ENCODE measurements at regions not wholly inside any gene's neighbourhood (a gene's known extent, or its start where the extent isn't known, plus 50 kb on each side); places are given as distances from the start of the nearest gene placed in this dataset.

- no peak overlapping the region for H3K4me3 Mint-ChIP-seq
- peaks cover 0 to 4% (median 3%) of the 10 kb centered on the region in 4 donors for H3K4me1 Mint-ChIP-seq
- H3K9me3 Mint-ChIP-seq: peaks cover 1 to 30% (median 16%) of the 10 kb centered on the region in 9 donors
- POLR2A ChIA-PET: no interaction called here
- no peak for ATAC-seq
- DNase-seq: peak in 1 of 10 donors; percentile 9
- no peak overlapping the region for H3K27ac Mint-ChIP-seq
- peaks cover 0 to 16% (median 2%) of the 10 kb centered on the region in 3 donors for H3K36me3 Mint-ChIP-seq
- H3K27me3 Mint-ChIP-seq: peaks cover 16 to 55% (median 34%) of the 10 kb centered on the region in 5 donors
Observed at GRCh38 chrX:802846-803245, 172.3 kb downstream of the SHOX start.

GRCh38 chrX:799808-800207 is 169.2 kb downstream of the SHOX start:
- Mint-ChIP-seq H3K9me3 (peaks cover 1 to 27% (median 14%) of the 10 kb centered on the region in 9 donors), H3K4me1 (peaks cover 0 to 4% (median 1%) of the 10 kb centered on the region in 4 donors), H3K4me3 (no peak overlapping the region), H3K36me3 (peaks cover 0 to 16% (median 2%) of the 10 kb centered on the region in 3 donors), H3K27ac (no peak overlapping the region), H3K27me3 (peaks cover 8 to 40% (median 22%) of the 10 kb centered on the region in 5 donors)
- POLR2A ChIA-PET: no interaction called here
- DNase-seq (no peak), ATAC-seq (no peak)

- POLR2A ChIA-PET: no interaction called here
- ATAC-seq (no peak), DNase-seq (peak in 1 of 10 donors; percentile 2)
- H3K36me3 Mint-ChIP-seq: no peaks in the 10 kb centered on the region
- H3K4me1 Mint-ChIP-seq: peaks cover 0 to 8% (median 2%) of the 10 kb centered on the region in 4 donors
- peaks cover 0 to 16% (median 0%) of the 10 kb centered on the region in 9 donors for H3K9me3 Mint-ChIP-seq
- peaks cover 9 to 39% (median 20%) of the 10 kb centered on the region in 5 donors for H3K27me3 Mint-ChIP-seq
- H3K4me3 Mint-ChIP-seq: no peak overlapping the region
- no peak overlapping the region for H3K27ac Mint-ChIP-seq
Observed at GRCh38 chrX:794311-794710, 163.7 kb downstream of the SHOX start.

DNA sequence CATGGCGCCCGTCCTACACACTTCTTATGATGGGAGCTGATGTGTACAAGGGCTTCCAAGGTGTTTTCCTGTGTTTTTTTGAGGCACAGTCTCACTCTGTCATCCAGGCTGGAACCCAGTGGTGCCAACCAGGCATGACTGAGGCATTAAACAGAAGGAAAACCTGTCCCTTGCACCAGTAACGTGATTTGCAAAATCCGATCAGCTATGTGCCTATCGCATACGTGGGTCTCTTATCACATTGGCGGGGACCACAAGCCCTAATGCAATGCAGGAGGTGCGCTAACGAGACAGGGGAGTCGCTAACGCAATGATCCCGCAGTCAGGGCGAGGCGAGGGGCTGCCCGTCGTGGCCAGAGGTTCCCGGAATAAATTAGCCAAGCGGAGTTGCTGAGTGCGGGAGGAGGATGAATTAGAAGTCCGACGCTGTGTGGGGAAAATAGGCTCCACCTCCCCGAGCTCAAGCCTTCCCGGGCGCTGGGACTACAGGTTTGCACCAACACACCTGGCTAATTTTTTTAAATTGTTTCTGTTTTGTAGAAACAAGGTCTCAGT is 162.7 kb downstream of the SHOX start:
- Mint-ChIP-seq H3K36me3 (peaks cover 0 to 2% (median 0%) of the 10 kb centered on the region in 3 donors), H3K27ac (no peak overlapping the region), H3K4me3 (no peak overlapping the region), H3K9me3 (peaks cover 0 to 22% (median 0%) of the 10 kb centered on the region in 9 donors), H3K27me3 (peaks cover 9 to 49% (median 30%) of the 10 kb centered on the region in 5 donors), H3K4me1 (peaks cover 0 to 8% (median 2%) of the 10 kb centered on the region in 4 donors)
- DNase-seq (peak in 1 of 10 donors; percentile 12), ATAC-seq (no peak)
- POLR2A ChIA-PET: no interaction called here

DNA sequence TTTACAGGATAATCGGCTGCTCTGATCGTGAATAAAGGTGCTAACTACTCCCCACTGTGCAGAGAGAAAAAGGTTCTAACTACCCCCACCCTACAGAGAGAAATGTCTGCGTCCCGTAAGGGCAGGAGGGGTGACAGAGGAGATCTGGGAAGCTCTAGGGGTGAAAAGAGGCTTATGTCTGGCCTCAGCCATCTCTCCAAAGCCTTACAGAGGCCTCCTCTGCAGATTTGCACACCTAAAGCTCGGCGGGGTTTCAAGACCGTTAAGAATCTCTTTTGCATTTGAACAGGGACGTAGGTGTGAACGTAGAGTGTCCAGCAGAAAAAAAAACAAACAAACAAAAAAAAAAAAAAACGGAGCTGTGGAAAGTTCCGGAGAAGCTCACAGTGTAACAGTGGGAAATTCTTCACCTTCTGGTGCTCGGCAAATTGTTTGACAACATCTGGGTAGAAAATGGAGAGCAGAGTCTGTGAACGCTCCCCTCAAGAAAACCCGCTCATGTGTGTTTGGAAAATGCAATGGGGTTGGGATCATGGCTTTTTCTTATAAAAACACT is 161.0 kb downstream of the SHOX start:
- Mint-ChIP-seq H3K36me3 (peaks cover 0 to 2% (median 0%) of the 10 kb centered on the region in 3 donors), H3K27ac (peak overlapping the region in 1 of 10 donors; percentile 75)
- POLR2A ChIA-PET: no interaction called here

GRCh38 chrX:790783-791360 is 160.3 kb downstream of the SHOX start:
- peaks cover 14 to 59% (median 32%) of the 10 kb centered on the region in 5 donors for H3K27me3 Mint-ChIP-seq
- no peak for ATAC-seq
- no peak overlapping the region for H3K4me3 Mint-ChIP-seq
- peaks cover 0 to 2% (median 0%) of the 10 kb centered on the region in 3 donors for H3K36me3 Mint-ChIP-seq
- H3K9me3 Mint-ChIP-seq: peaks cover 0 to 22% (median 0%) of the 10 kb centered on the region in 9 donors
- H3K4me1 Mint-ChIP-seq: peaks cover 0 to 8% (median 2%) of the 10 kb centered on the region in 4 donors
- no peak overlapping the region for H3K27ac Mint-ChIP-seq
- POLR2A ChIA-PET: no interaction called here
- DNase-seq: peak in 1 of 10 donors; percentile 5

More for the DNA sequence above, 161.0 kb downstream of the SHOX start:
- Mint-ChIP-seq H3K4me3 (no peak overlapping the region), H3K4me1 (peaks cover 0 to 8% (median 2%) of the 10 kb centered on the region in 4 donors), H3K27me3 (peaks cover 9 to 54% (median 30%) of the 10 kb centered on the region in 5 donors), H3K9me3 (peaks cover 0 to 22% (median 0%) of the 10 kb centered on the region in 9 donors)
- DNase-seq (peak in 1 of 10 donors; percentile 3), ATAC-seq (no peak)

DNA sequence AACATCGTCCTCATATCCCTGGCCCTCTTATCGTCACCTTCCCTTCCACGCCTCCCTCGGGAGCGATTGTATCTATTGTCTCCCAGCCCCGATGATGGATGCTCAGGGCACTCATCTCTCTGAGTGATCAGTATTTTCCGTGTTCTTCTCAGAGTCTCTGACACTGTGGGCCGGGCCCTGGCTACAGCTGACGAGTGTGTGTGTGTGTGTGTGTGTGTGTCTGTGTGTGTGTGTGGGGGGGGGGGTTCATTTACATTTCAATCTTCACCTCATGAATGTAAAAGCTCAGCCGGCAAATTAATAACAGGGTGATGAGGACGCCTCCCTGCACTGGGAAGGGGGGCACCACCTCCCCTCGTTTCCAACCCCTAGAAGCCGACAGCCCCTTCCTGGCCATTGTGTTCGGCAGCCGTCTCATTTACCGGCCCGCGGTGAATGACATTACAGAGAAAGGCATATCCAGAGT is 159.5 kb downstream of the SHOX start:
- no peak for ATAC-seq
- POLR2A ChIA-PET: no interaction called here
- Mint-ChIP-seq H3K4me1 (peaks cover 0 to 8% (median 2%) of the 10 kb centered on the region in 4 donors), H3K27ac (no peak overlapping the region), H3K4me3 (no peak overlapping the region), H3K36me3 (peaks cover 0 to 2% (median 0%) of the 10 kb centered on the region in 3 donors), H3K27me3 (peaks cover 15 to 64% (median 40%) of the 10 kb centered on the region in 5 donors), H3K9me3 (peaks cover 0 to 20% (median 0%) of the 10 kb centered on the region in 9 donors)
- DNase-seq: peak in 1 of 10 donors; percentile 4

DNA sequence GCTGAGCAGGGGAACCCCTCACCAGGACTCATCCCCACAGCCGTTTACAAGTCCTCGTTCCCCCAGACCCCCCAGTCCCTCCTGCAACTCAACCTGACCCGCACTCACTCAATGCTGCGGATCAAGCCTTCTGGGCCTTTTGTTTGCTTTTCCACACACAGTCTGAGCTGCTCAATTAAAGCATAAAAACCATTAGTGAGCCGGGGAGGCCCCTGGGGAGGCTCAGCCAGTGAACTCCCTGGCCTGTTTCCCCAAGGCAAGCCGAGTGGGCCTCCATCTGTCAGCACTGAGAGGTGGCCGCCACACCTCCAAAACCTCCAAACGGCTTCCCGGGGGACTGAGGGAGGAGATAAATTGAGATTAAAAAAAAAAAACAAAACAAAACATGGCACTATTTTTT is 158.5 kb downstream of the SHOX start:
- ATAC-seq (no peak), DNase-seq (peak in 1 of 10 donors; percentile 10)
- Mint-ChIP-seq H3K4me1 (peaks cover 0 to 8% (median 2%) of the 10 kb centered on the region in 4 donors), H3K27ac (no peak overlapping the region), H3K9me3 (peaks cover 0 to 21% (median 2%) of the 10 kb centered on the region in 9 donors), H3K36me3 (peaks cover 0 to 2% (median 0%) of the 10 kb centered on the region in 3 donors), H3K27me3 (peaks cover 19 to 71% (median 47%) of the 10 kb centered on the region in 5 donors), H3K4me3 (no peak overlapping the region)
- POLR2A ChIA-PET: no interaction called here

DNA sequence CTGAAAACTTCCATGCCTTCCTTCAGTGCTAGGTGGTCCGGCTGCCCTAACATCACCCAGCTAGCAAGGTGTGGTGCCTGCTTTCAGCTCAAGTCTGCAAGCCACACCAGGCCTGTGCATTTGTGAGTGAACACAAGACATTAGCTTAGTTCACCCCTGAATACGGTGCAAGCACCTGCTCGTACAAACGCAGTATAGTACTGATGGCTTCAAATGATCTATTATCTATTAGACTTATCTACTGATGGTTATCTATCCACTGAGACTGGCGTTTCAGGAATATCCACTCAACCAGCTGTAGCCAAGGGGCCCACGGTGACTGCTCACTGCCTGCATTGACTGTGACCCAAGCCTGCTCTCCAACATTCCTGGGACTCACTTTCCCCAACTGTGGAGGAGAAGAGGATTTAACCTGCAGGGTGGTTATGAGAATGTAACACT is 155.9 kb downstream of the SHOX start:
- peaks cover 0 to 8% (median 2%) of the 10 kb centered on the region in 4 donors for H3K4me1 Mint-ChIP-seq
- POLR2A ChIA-PET: no interaction called here
- H3K27me3 Mint-ChIP-seq: peaks cover 19 to 62% (median 44%) of the 10 kb centered on the region in 5 donors
- DNase-seq: peak in 1 of 10 donors; percentile 11
- ATAC-seq: no peak
- H3K4me3 Mint-ChIP-seq: no peak overlapping the region
- H3K36me3 Mint-ChIP-seq: peaks cover 0 to 2% (median 0%) of the 10 kb centered on the region in 3 donors
- peaks cover 0 to 12% (median 3%) of the 10 kb centered on the region in 9 donors for H3K9me3 Mint-ChIP-seq
- peak overlapping the region in 1 of 10 donors; percentile 5 for H3K27ac Mint-ChIP-seq

- no peak for ATAC-seq
Observed at GRCh38 chrX:784829-785228, 154.2 kb downstream of the SHOX start.

GRCh38 chrX:781224-782204 is 150.9 kb downstream of the SHOX start:
- Mint-ChIP-seq H3K4me3 (no peak overlapping the region), H3K4me1 (no peaks in the 10 kb centered on the region), H3K27ac (no peak overlapping the region), H3K36me3 (no peaks in the 10 kb centered on the region), H3K27me3 (peaks cover 0 to 37% (median 26%) of the 10 kb centered on the region in 5 donors), H3K9me3 (peaks cover 0 to 8% (median 4%) of the 10 kb centered on the region in 9 donors)
- POLR2A ChIA-PET: no interaction called here
- ATAC-seq (no peak), DNase-seq (peak in 1 of 10 donors; percentile 10)

More at GRCh38 chrX:784829-785228, 154.2 kb downstream of the SHOX start:
- Mint-ChIP-seq H3K9me3 (peaks cover 0 to 12% (median 3%) of the 10 kb centered on the region in 9 donors), H3K27me3 (peaks cover 7 to 50% (median 37%) of the 10 kb centered on the region in 5 donors), H3K4me1 (no peaks in the 10 kb centered on the region), H3K36me3 (peaks cover 0 to 2% (median 0%) of the 10 kb centered on the region in 3 donors), H3K27ac (no peak overlapping the region), H3K4me3 (no peak overlapping the region)
- peak in 1 of 10 donors; percentile 5 for DNase-seq
- POLR2A ChIA-PET: no interaction called here
